SK-N-SH (cell line): ENCODE measurements at regions not wholly inside any gene's neighbourhood (a gene's known extent, or its start where the extent isn't known, plus 50 kb on each side); places are given as distances from the start of the nearest gene placed in this dataset.

Experiments
- EZH2phosphoT487 ChIP-seq: fragments of 200-600 bp; sonication (generic); IDR thresholded peaks from 2 replicates; pipeline ENCODE4 v1.6.1; 2017; ENCODE audit warnings: low read depth, mixed run types, mild to moderate bottlenecking, antibody characterized with exemption, moderate library complexity, borderline replicate concordance
- GABPA ChIP-seq: IDR thresholded peaks from 2 replicates; pipeline ENCODE4 v1.4.0; 2012; ENCODE audit warnings: low read depth, mild to moderate bottlenecking
- JUND ChIP-seq: IDR thresholded peaks from 2 replicates; pipeline ENCODE4 v1.4.0; 2012
- POLR2AphosphoS5 ChIP-seq: IDR thresholded peaks from 2 replicates; pipeline ENCODE4 v1.6.1; 2012; ENCODE audit warnings: low read depth, low read length
- SMC3 ChIP-seq: IDR thresholded peaks from 2 replicates; pipeline ENCODE4 v1.6.1; 2012; ENCODE audit warnings: low read depth, low read length, improper control_type of control experiment
- TF ChIP-seq, protein P1 (sequence below): fragments of 200-600 bp; sonication (generic); IDR thresholded peaks from 2 replicates; pipeline ENCODE4 v1.6.1; 2017; ENCODE audit warnings: antibody characterized with exemption, mild to moderate bottlenecking, moderate library complexity

GRCh38 chr9:32855752-32856151, 72.4 kb downstream of the TMEM215 start:
- TF ChIP-seq EZH2phosphoT487 (no peak), SMC3 (no peak), GABPA (no peak), POLR2AphosphoS5 (no peak), JUND (no peak)
- TF ChIP-seq, protein P1, sequence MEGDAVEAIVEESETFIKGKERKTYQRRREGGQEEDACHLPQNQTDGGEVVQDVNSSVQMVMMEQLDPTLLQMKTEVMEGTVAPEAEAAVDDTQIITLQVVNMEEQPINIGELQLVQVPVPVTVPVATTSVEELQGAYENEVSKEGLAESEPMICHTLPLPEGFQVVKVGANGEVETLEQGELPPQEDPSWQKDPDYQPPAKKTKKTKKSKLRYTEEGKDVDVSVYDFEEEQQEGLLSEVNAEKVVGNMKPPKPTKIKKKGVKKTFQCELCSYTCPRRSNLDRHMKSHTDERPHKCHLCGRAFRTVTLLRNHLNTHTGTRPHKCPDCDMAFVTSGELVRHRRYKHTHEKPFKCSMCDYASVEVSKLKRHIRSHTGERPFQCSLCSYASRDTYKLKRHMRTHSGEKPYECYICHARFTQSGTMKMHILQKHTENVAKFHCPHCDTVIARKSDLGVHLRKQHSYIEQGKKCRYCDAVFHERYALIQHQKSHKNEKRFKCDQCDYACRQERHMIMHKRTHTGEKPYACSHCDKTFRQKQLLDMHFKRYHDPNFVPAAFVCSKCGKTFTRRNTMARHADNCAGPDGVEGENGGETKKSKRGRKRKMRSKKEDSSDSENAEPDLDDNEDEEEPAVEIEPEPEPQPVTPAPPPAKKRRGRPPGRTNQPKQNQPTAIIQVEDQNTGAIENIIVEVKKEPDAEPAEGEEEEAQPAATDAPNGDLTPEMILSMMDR: no peak
